Endodermal cell (in vitro differentiated cells): ENCODE measurements at regions not wholly inside any gene's neighbourhood (a gene's known extent, or its start where the extent isn't known, plus 50 kb on each side); places are given as distances from the start of the nearest gene placed in this dataset.

ENCODE experiments used
- DNase-seq: peaks from one replicate; pipeline ENCODE4 v3.0.0-alpha.2; 2017
- H3K27ac ChIP-seq: 2 replicates; pipeline ENCODE4 v1.5.1; 2013; ENCODE audit warnings: mild to moderate bottlenecking, low read depth, low read length, moderate library complexity
- H3K27me3 ChIP-seq: 2 replicates; pipeline ENCODE4 v1.6.1; 2013; ENCODE audit warnings: mild to moderate bottlenecking, low read length, moderate library complexity; ENCODE audit not compliant: insufficient read depth, control insufficient read depth, poor library complexity, severe bottlenecking
- H3K36me3 ChIP-seq: 2 replicates; pipeline ENCODE4 v1.7.0; 2013; ENCODE audit warnings: mild to moderate bottlenecking, low read length, moderate library complexity; ENCODE audit not compliant: control insufficient read depth, insufficient read depth
- H3K4me1 ChIP-seq: one replicate; pipeline ENCODE4 v1.7.0; 2013; ENCODE audit warnings: low read length; ENCODE audit not compliant: control insufficient read depth, insufficient read depth
- H3K4me3 ChIP-seq: 2 replicates; pipeline ENCODE4 v1.5.1; 2013; ENCODE audit warnings: mild to moderate bottlenecking, low read length, moderate library complexity
- H3K9ac ChIP-seq: 2 replicates; pipeline ENCODE4 v1.6.1; 2013; ENCODE audit warnings: mild to moderate bottlenecking, low read length, moderate library complexity; ENCODE audit not compliant: poor library complexity, severe bottlenecking; ENCODE audit errors: extremely low read depth
- H3K9me3 ChIP-seq: 2 replicates; pipeline ENCODE4 v1.6.1; 2013; ENCODE audit warnings: mild to moderate bottlenecking, low read length, moderate library complexity; ENCODE audit not compliant: control insufficient read depth
- H3K27ac Mint-ChIP-seq: 2 replicates; pipeline ENCODE4 v1.8.0; 2020; ENCODE audit warnings: mixed read lengths
- H3K27me3 Mint-ChIP-seq: 2 replicates; pipeline ENCODE4 v1.8.0; 2021; ENCODE audit warnings: mild to moderate bottlenecking, mixed read lengths; ENCODE audit not compliant: insufficient read depth
- H3K36me3 Mint-ChIP-seq: 2 replicates; pipeline ENCODE4 v1.8.0; 2020; ENCODE audit warnings: low read depth, mixed read lengths
- H3K4me1 Mint-ChIP-seq: 2 replicates; pipeline ENCODE4 v1.8.0; 2020; ENCODE audit warnings: mixed read lengths
- H3K4me3 Mint-ChIP-seq: 2 replicates; pipeline ENCODE4 v1.8.0; 2020; ENCODE audit warnings: mild to moderate bottlenecking, moderate library complexity, mixed read lengths
- H3K9me3 Mint-ChIP-seq: 2 replicates; pipeline ENCODE4 v1.8.0; 2020; ENCODE audit warnings: mild to moderate bottlenecking, mixed read lengths
- WGBS, 2 experiments: methylation state at CpG; one replicate each; pipeline versions ENCODE4 v1.1.5 to v1.1.7; 2013; ENCODE audit warnings: missing lambda C conversion rate in 2 of 2, mixed read lengths in 1 of 2; ENCODE audit not compliant: insufficient coverage in 1 of 2, insufficient read length in 1 of 2; 5-methylcytosine and 5-hydroxymethylcytosine counted together
- TF ChIP-seq, protein P1 (sequence below): fragments of 200-600 bp; sonication (generic); conservative IDR thresholded peaks from 2 replicates; pipeline ENCODE4 v1.5.0; 2021; ENCODE audit warnings: antibody characterized with exemption, mild to moderate bottlenecking

DNA sequence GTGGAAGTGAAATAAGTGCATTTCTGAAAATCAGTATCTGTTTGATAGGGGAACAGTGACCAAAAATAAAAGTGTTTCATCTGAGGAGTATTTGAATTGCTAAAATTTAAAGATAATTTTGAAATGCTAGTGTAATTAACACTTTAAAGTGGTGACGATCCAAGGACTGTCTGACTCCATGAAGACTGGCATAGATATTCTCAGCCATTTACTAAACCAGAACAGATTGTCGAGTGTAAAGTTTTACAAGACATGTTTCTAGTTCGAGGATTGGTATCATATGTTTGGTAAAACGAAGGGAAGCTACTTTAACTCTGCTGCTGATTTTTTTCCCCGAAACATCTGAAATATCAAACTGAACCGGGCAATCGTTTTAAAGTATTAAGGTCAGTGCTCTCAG, 417.9 kb downstream of the EPHA4 start:
- Mint-ChIP-seq H3K27me3 (no peaks in the 10 kb centered on the region), H3K4me3 (no peak overlapping the region), H3K27ac (no peak overlapping the region), H3K9me3 (no peaks in the 10 kb centered on the region), H3K4me1 (peaks cover 3% of the 10 kb centered on the region), H3K36me3 (no peaks in the 10 kb centered on the region)
- Histone ChIP-seq H3K36me3 (no peaks in the 10 kb centered on the region), H3K27me3 (no peaks in the 10 kb centered on the region), H3K27ac (no peak overlapping the region), H3K4me3 (no peak overlapping the region), H3K9ac (no peak overlapping the region), H3K9me3 (no peaks in the 10 kb centered on the region), H3K4me1 (no peaks in the 10 kb centered on the region)
- DNase-seq, result no peak
- TF ChIP-seq, protein P1, sequence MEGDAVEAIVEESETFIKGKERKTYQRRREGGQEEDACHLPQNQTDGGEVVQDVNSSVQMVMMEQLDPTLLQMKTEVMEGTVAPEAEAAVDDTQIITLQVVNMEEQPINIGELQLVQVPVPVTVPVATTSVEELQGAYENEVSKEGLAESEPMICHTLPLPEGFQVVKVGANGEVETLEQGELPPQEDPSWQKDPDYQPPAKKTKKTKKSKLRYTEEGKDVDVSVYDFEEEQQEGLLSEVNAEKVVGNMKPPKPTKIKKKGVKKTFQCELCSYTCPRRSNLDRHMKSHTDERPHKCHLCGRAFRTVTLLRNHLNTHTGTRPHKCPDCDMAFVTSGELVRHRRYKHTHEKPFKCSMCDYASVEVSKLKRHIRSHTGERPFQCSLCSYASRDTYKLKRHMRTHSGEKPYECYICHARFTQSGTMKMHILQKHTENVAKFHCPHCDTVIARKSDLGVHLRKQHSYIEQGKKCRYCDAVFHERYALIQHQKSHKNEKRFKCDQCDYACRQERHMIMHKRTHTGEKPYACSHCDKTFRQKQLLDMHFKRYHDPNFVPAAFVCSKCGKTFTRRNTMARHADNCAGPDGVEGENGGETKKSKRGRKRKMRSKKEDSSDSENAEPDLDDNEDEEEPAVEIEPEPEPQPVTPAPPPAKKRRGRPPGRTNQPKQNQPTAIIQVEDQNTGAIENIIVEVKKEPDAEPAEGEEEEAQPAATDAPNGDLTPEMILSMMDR, result no peak
- WGBS, 2 experiments, result 88 to 99% methylated on average over 5 to 7 of the region's 7 CpGs

DNA sequence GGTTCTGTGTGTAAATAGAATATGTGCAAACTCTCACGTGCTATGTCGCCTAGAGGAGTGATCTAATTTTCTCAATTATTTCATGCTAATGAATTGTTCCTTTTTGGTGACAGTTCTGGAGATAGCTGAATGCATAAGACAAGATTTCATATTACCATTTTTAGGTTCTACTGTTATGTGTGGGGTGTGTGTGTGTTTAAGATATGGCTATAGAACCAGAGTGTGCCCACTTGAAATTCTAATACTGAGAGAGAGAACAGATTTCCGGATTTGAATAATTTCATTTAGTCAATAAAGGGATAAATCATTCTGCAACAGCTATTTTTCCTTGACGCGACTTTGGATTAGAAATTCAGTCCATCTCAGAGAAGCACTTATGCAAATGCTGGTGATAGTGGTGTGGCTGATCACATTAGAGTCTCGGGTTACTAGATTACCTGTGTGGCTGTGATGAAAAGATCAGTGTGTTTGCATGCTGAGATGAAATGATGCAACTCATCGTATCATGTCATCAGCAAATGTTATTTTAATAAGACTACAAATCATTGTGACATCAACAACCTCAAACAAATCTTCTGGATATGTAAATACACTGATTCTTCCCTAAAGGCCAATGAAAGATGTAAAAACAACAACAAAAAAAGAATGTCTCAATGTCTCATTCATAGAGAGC, 415.9 kb downstream of the EPHA4 start:
- Mint-ChIP-seq H3K4me1 (peaks cover 3% of the 10 kb centered on the region), H3K36me3 (no peaks in the 10 kb centered on the region), H3K27me3 (no peaks in the 10 kb centered on the region), H3K27ac (no peak overlapping the region), H3K9me3 (no peaks in the 10 kb centered on the region), H3K4me3 (no peak overlapping the region)
- H3K27me3 ChIP-seq, result no peaks in the 10 kb centered on the region
- TF ChIP-seq, protein P1, result no peak
- no peak overlapping the region for H3K27ac ChIP-seq
- no peaks in the 10 kb centered on the region for H3K9me3 ChIP-seq
- H3K9ac ChIP-seq, result no peak overlapping the region
- no peak for DNase-seq
- 90% methylated on average over 7 of the region's 7 CpGs; no CpG with 5 or more reads in 1 of the 2 experiments for WGBS, 2 experiments
- no peaks in the 10 kb centered on the region for H3K4me1 ChIP-seq
- H3K4me3 ChIP-seq, result no peak overlapping the region
- no peaks in the 10 kb centered on the region for H3K36me3 ChIP-seq

DNA sequence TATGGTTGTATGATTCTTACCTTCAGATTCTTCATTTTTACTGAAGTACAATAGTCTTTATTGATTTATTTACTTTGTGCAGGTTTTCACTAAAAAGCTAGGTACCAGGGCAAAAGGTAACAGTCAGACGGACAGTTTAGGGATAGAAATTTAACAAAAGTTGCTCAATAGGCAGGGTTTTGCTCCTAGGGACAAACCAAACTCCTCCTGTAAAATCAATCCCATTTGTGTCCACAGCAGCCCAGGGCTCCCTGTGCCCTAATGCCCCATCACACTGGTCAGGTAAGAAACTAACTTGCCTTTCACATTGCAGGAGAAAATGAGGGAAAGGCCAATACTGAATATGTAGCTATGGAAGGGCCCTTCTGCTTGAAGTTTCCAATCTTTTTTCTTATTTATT, 410.9 kb downstream of the EPHA4 start:
- Mint-ChIP-seq H3K27me3 (no peaks in the 10 kb centered on the region), H3K27ac (no peak overlapping the region), H3K4me1 (peaks cover under 1% of the 10 kb centered on the region), H3K36me3 (no peaks in the 10 kb centered on the region), H3K4me3 (no peak overlapping the region), H3K9me3 (no peaks in the 10 kb centered on the region)
- H3K27ac ChIP-seq, result no peak overlapping the region
- no peak overlapping the region for H3K9ac ChIP-seq
- H3K4me1 ChIP-seq, result no peaks in the 10 kb centered on the region
- DNase-seq, result no peak
- H3K27me3 ChIP-seq, result no peaks in the 10 kb centered on the region
- TF ChIP-seq, protein P1, result no peak
- H3K36me3 ChIP-seq, result no peaks in the 10 kb centered on the region
- 90 to 98% methylated on average over 1 of the region's 1 CpG for WGBS, 2 experiments
- no peak overlapping the region for H3K4me3 ChIP-seq
- no peaks in the 10 kb centered on the region for H3K9me3 ChIP-seq
